Mesothelial cell of epicardium (in vitro differentiated cells): ENCODE measurements at regions not wholly inside any gene's neighbourhood (a gene's known extent, or its start where the extent isn't known, plus 50 kb on each side); places are given as distances from the start of the nearest gene placed in this dataset.

Experiments
- DNase-seq, 2 experiments: peaks; one replicate each; pipeline ENCODE4 v3.0.0; 2021; ENCODE audit warnings: low spot score in 2 of 2; ENCODE audit not compliant: unreplicated experiment in 2 of 2
- H3K27ac Mint-ChIP-seq: 2 replicates; pipeline ENCODE4 v1.8.0; 2021; ENCODE audit warnings: mixed read lengths
- H3K27me3 Mint-ChIP-seq: 2 replicates; pipeline ENCODE4 v1.8.0; 2021; ENCODE audit warnings: low read depth, mixed read lengths
- H3K36me3 Mint-ChIP-seq: 2 replicates; pipeline ENCODE4 v1.8.0; 2021; ENCODE audit warnings: mixed read lengths
- H3K4me1 Mint-ChIP-seq: 2 replicates; pipeline ENCODE4 v1.8.0; 2021; ENCODE audit warnings: mixed read lengths
- H3K4me3 Mint-ChIP-seq: 2 replicates; pipeline ENCODE4 v1.8.0; 2021; ENCODE audit warnings: mild to moderate bottlenecking, moderate library complexity, mixed read lengths
- H3K9me3 Mint-ChIP-seq: 2 replicates; pipeline ENCODE4 v1.8.0; 2021; ENCODE audit warnings: mixed read lengths
- CTCF ChIP-seq: fragments of 200-600 bp; sonication (generic); IDR thresholded peaks from one replicate; pipeline ENCODE4 v1.5.0; 2021; ENCODE audit warnings: antibody characterized with exemption; ENCODE audit not compliant: unreplicated experiment

- Mint-ChIP-seq H3K27ac (no peak overlapping the region), H3K4me1 (no peaks in the 10 kb centered on the region), H3K36me3 (no peaks in the 10 kb centered on the region), H3K27me3 (peaks cover 43% of the 10 kb centered on the region), H3K9me3 (peaks cover 3% of the 10 kb centered on the region), H3K4me3 (no peak overlapping the region)
- DNase-seq: no peak
- TF ChIP-seq CTCF: no peak
Measured at GRCh38 chr16:51532551-51532950, 381.5 kb upstream of the SALL1 start.

GRCh38 chr16:51531271-51531670 lies 380.2 kb upstream of the SALL1 start:
- H3K4me1 Mint-ChIP-seq: peaks cover 8% of the 10 kb centered on the region

GRCh38 chr16:51527349-51527748 lies 376.3 kb upstream of the SALL1 start:
- no peaks in the 10 kb centered on the region for H3K36me3 Mint-ChIP-seq
- H3K27ac Mint-ChIP-seq: no peak overlapping the region
- TF ChIP-seq CTCF: no peak
- peaks cover 10% of the 10 kb centered on the region for H3K4me1 Mint-ChIP-seq
- H3K9me3 Mint-ChIP-seq: peaks cover 5% of the 10 kb centered on the region
- no peak for DNase-seq
- peaks cover 9% of the 10 kb centered on the region for H3K27me3 Mint-ChIP-seq
- H3K4me3 Mint-ChIP-seq: no peak overlapping the region

More at GRCh38 chr16:51531271-51531670, 380.2 kb upstream of the SALL1 start:
- H3K27ac Mint-ChIP-seq: no peak overlapping the region
- H3K4me3 Mint-ChIP-seq: no peak overlapping the region
- TF ChIP-seq CTCF: no peak
- no peak for DNase-seq
- H3K36me3 Mint-ChIP-seq: no peaks in the 10 kb centered on the region
- H3K9me3 Mint-ChIP-seq: peaks cover 4% of the 10 kb centered on the region
- H3K27me3 Mint-ChIP-seq: peaks cover 39% of the 10 kb centered on the region

GRCh38 chr16:51526621-51527020 lies 375.6 kb upstream of the SALL1 start:
- TF ChIP-seq CTCF: no peak
- H3K4me3 Mint-ChIP-seq: no peak overlapping the region
- H3K9me3 Mint-ChIP-seq: peaks cover 13% of the 10 kb centered on the region
- peaks cover 4% of the 10 kb centered on the region for H3K27me3 Mint-ChIP-seq
- no peak overlapping the region for H3K27ac Mint-ChIP-seq
- no peak for DNase-seq
- H3K4me1 Mint-ChIP-seq: peaks cover 10% of the 10 kb centered on the region
- H3K36me3 Mint-ChIP-seq: no peaks in the 10 kb centered on the region

GRCh38 chr16:51524555-51525373 lies 373.7 kb upstream of the SALL1 start:
- Mint-ChIP-seq H3K4me3 (no peak overlapping the region), H3K4me1 (peaks cover 10% of the 10 kb centered on the region), H3K27me3 (peaks cover 2% of the 10 kb centered on the region), H3K9me3 (peaks cover 25% of the 10 kb centered on the region), H3K36me3 (no peaks in the 10 kb centered on the region), H3K27ac (no peak overlapping the region)
- TF ChIP-seq CTCF: no peak
- DNase-seq: no peak
